IPS-18a (cell line): ENCODE measurements at regions not wholly inside any gene's neighbourhood (a gene's known extent, or its start where the extent isn't known, plus 50 kb on each side); places are given as distances from the start of the nearest gene placed in this dataset.

Experiments used
- H3K27ac ChIP-seq: one replicate; pipeline ENCODE4 v1.5.1; 2013; ENCODE audit warnings: low read length
- H3K27me3 ChIP-seq: one replicate; pipeline ENCODE4 v1.6.1; 2013; ENCODE audit warnings: mild to moderate bottlenecking, low read length; ENCODE audit not compliant: control insufficient read depth, insufficient read depth
- H3K36me3 ChIP-seq: one replicate; pipeline ENCODE4 v1.6.1; 2013; ENCODE audit warnings: low read depth, low read length; ENCODE audit not compliant: control insufficient read depth
- H3K4me1 ChIP-seq: one replicate; pipeline ENCODE4 v1.6.1; 2013; ENCODE audit warnings: low read depth, low read length; ENCODE audit not compliant: control insufficient read depth
- H3K4me3 ChIP-seq: one replicate; pipeline ENCODE4 v1.5.1; 2013; ENCODE audit warnings: low read length
- H3K9ac ChIP-seq: one replicate; pipeline ENCODE4 v1.6.1; 2013; ENCODE audit warnings: mild to moderate bottlenecking, low read length, moderate library complexity
- H3K9me3 ChIP-seq: one replicate; pipeline ENCODE4 v1.6.1; 2013; ENCODE audit warnings: low read depth, low read length; ENCODE audit not compliant: control insufficient read depth

- no peaks in the 10 kb centered on the region for H3K9me3 ChIP-seq
- no peaks in the 10 kb centered on the region for H3K4me1 ChIP-seq
- no peak overlapping the region for H3K9ac ChIP-seq
- no peaks in the 10 kb centered on the region for H3K27me3 ChIP-seq
- H3K4me3 ChIP-seq: no peak overlapping the region
- H3K36me3 ChIP-seq: no peaks in the 10 kb centered on the region
- no peak overlapping the region for H3K27ac ChIP-seq
Measured at GRCh38 chr14:65879248-65880009, 466.9 kb downstream of the FUT8 start.

GRCh38 chr14:65880507-65880906, 468.0 kb downstream of the FUT8 start:
- Histone ChIP-seq H3K27me3 (no peaks in the 10 kb centered on the region), H3K27ac (no peak overlapping the region), H3K36me3 (no peaks in the 10 kb centered on the region), H3K9me3 (no peaks in the 10 kb centered on the region), H3K4me3 (no peak overlapping the region), H3K4me1 (no peaks in the 10 kb centered on the region), H3K9ac (no peak overlapping the region)

- H3K27me3 ChIP-seq: no peaks in the 10 kb centered on the region
- H3K36me3 ChIP-seq: no peaks in the 10 kb centered on the region
- H3K9me3 ChIP-seq: no peaks in the 10 kb centered on the region
- H3K9ac ChIP-seq: no peak overlapping the region
- H3K27ac ChIP-seq: no peak overlapping the region
- H3K4me3 ChIP-seq: no peak overlapping the region
- H3K4me1 ChIP-seq: no peaks in the 10 kb centered on the region
Measured at GRCh38 chr14:65881642-65882041, 469.1 kb downstream of the FUT8 start.

GRCh38 chr14:65888677-65889076, 476.1 kb downstream of the FUT8 start:
- Histone ChIP-seq H3K4me3 (no peak overlapping the region), H3K27ac (no peak overlapping the region), H3K27me3 (no peaks in the 10 kb centered on the region), H3K36me3 (no peaks in the 10 kb centered on the region), H3K9ac (no peak overlapping the region), H3K4me1 (no peaks in the 10 kb centered on the region), H3K9me3 (no peaks in the 10 kb centered on the region)

- H3K27me3 ChIP-seq: no peaks in the 10 kb centered on the region
- H3K9me3 ChIP-seq: no peaks in the 10 kb centered on the region
- no peak overlapping the region for H3K27ac ChIP-seq
- no peak overlapping the region for H3K4me3 ChIP-seq
- no peak overlapping the region for H3K9ac ChIP-seq
- no peaks in the 10 kb centered on the region for H3K36me3 ChIP-seq
- no peaks in the 10 kb centered on the region for H3K4me1 ChIP-seq
Measured at GRCh38 chr14:65892315-65892714, 479.8 kb downstream of the FUT8 start.

- no peak overlapping the region for H3K9ac ChIP-seq
- no peak overlapping the region for H3K4me3 ChIP-seq
- H3K9me3 ChIP-seq: no peaks in the 10 kb centered on the region
- no peaks in the 10 kb centered on the region for H3K27me3 ChIP-seq
- H3K4me1 ChIP-seq: no peaks in the 10 kb centered on the region
- no peak overlapping the region for H3K27ac ChIP-seq
- H3K36me3 ChIP-seq: no peaks in the 10 kb centered on the region
Measured at GRCh38 chr14:65900164-65900563, 487.6 kb downstream of the FUT8 start.

GRCh38 chr14:65901595-65901994, 489.1 kb downstream of the FUT8 start:
- Histone ChIP-seq H3K9me3 (no peaks in the 10 kb centered on the region), H3K9ac (no peak overlapping the region), H3K36me3 (no peaks in the 10 kb centered on the region), H3K27ac (no peak overlapping the region), H3K4me3 (no peak overlapping the region), H3K27me3 (no peaks in the 10 kb centered on the region), H3K4me1 (no peaks in the 10 kb centered on the region)

GRCh38 chr14:65904988-65905387, 492.5 kb downstream of the FUT8 start:
- no peaks in the 10 kb centered on the region for H3K9me3 ChIP-seq
- H3K27me3 ChIP-seq: no peaks in the 10 kb centered on the region
- H3K36me3 ChIP-seq: no peaks in the 10 kb centered on the region
- H3K4me1 ChIP-seq: peaks cover 2% of the 10 kb centered on the region
- no peak overlapping the region for H3K27ac ChIP-seq
- H3K4me3 ChIP-seq: no peak overlapping the region
- no peak overlapping the region for H3K9ac ChIP-seq

- Histone ChIP-seq H3K4me3 (no peak overlapping the region), H3K4me1 (peaks cover 2% of the 10 kb centered on the region), H3K36me3 (no peaks in the 10 kb centered on the region), H3K9me3 (no peaks in the 10 kb centered on the region), H3K27me3 (no peaks in the 10 kb centered on the region), H3K27ac (no peak overlapping the region), H3K9ac (no peak overlapping the region)
Measured at GRCh38 chr14:65906344-65906743, 493.8 kb downstream of the FUT8 start.

- no peak overlapping the region for H3K9ac ChIP-seq
- H3K9me3 ChIP-seq: no peaks in the 10 kb centered on the region
- H3K27ac ChIP-seq: no peak overlapping the region
- peaks cover 2% of the 10 kb centered on the region for H3K4me1 ChIP-seq
- H3K36me3 ChIP-seq: no peaks in the 10 kb centered on the region
- no peaks in the 10 kb centered on the region for H3K27me3 ChIP-seq
- no peak overlapping the region for H3K4me3 ChIP-seq
Measured at GRCh38 chr14:65906948-65907347, 494.4 kb downstream of the FUT8 start.

GRCh38 chr14:65910108-65910786, 497.7 kb downstream of the FUT8 start:
- H3K27ac ChIP-seq: no peak overlapping the region
- no peaks in the 10 kb centered on the region for H3K36me3 ChIP-seq
- peaks cover 2% of the 10 kb centered on the region for H3K4me1 ChIP-seq
- no peak overlapping the region for H3K4me3 ChIP-seq
- no peak overlapping the region for H3K9ac ChIP-seq
- H3K9me3 ChIP-seq: no peaks in the 10 kb centered on the region
- H3K27me3 ChIP-seq: no peaks in the 10 kb centered on the region

GRCh38 chr14:65915125-65915524, 502.6 kb downstream of the FUT8 start:
- H3K9ac ChIP-seq: no peak overlapping the region
- H3K36me3 ChIP-seq: no peaks in the 10 kb centered on the region
- no peak overlapping the region for H3K4me3 ChIP-seq
- no peaks in the 10 kb centered on the region for H3K27me3 ChIP-seq
- H3K27ac ChIP-seq: no peak overlapping the region
- H3K4me1 ChIP-seq: peaks cover 5% of the 10 kb centered on the region
- no peaks in the 10 kb centered on the region for H3K9me3 ChIP-seq
